ENCODE measurements at regions not wholly inside any gene's neighbourhood (a gene's known extent, or its start where the extent isn't known, plus 50 kb on each side); places are given as distances from the start of the nearest gene placed in this dataset.

- no peak for TF ChIP-seq UBTF (IDR thresholded peaks at IDR 0.05; ENCODE audit: borderline replicate concordance in 1 of 2, low read depth in 2 of 2, low read length in 2 of 2)
- no peak for TF ChIP-seq ZNF830 (CRISPR knock-in tag; IDR thresholded peaks at IDR 0.05)
- TF ChIP-seq PHF21A (IDR thresholded peaks at IDR 0.05; ENCODE audit: borderline replicate concordance, low read depth): no peak
- TF ChIP-seq GTF3C2 (IDR thresholded peaks at IDR 0.05; ENCODE audit: borderline replicate concordance, extremely low read depth, insufficient read length): no peak
- TF ChIP-seq ELF4 (CRISPR knock-in tag; IDR thresholded peaks at IDR 0.05): no peak
- no peak for TF ChIP-seq OTX1 (CRISPR knock-in tag; IDR thresholded peaks at IDR 0.05)
- TF ChIP-seq HNRNPLL (IDR thresholded peaks at IDR 0.05; ENCODE audit: low read depth, low read length, poor library complexity, severe bottlenecking): no peak
- TF ChIP-seq CTCF (IDR thresholded peaks at IDR 0.05 in 2 of 3, conservative IDR thresholded peaks at IDR 0.05 in 1 of 3; ENCODE audit: insufficient read depth in 2 of 3, low read depth in 1 of 3, low read length in 3 of 3): no peak
- no peak for TF ChIP-seq MECOM (CRISPR knock-in tag; IDR thresholded peaks at IDR 0.05)
- no peak for TF ChIP-seq GATAD2A (IDR thresholded peaks at IDR 0.05)
- no peak for TF ChIP-seq ARID3A (IDR thresholded peaks at IDR 0.05; ENCODE audit: borderline replicate concordance, low read depth, low read length)
These were observed 248.6 kb downstream of the NDUFA10 start for GRCh38 chr2:239776436-239777005.
